ENCODE measurements at regions not wholly inside any gene's neighbourhood (a gene's known extent, or its start where the extent isn't known, plus 50 kb on each side); places are given as distances from the start of the nearest gene placed in this dataset.

GRCh38 chr7:115329006-115329405 lies 407.1 kb downstream of the MDFIC start:
- Histone ChIP-seq H3K9me3 (ENCODE audit: insufficient read depth in 2 of 2, low read depth in 1 of 2, low read length in 1 of 2) (no peaks in the 10 kb centered on the region), H3K23ac (ENCODE audit: insufficient read length) (no peak overlapping the region), H3K4ac (replicated peaks; ENCODE audit: insufficient read length, low read depth, low read length) (no peak overlapping the region), H2BK120ac (replicated peaks; ENCODE audit: low read depth, low read length) (no peak overlapping the region), H2BK15ac (ENCODE audit: low read length) (no peak overlapping the region), H4K20me1 (replicated peaks in 1 of 2; ENCODE audit: control insufficient read depth in 1 of 2, insufficient read depth in 2 of 2, low read length in 2 of 2) (no peaks in the 10 kb centered on the region), H3K4me2 (ENCODE audit: insufficient read depth in 1 of 2, low read depth in 2 of 2, low read length in 2 of 2) (no peak overlapping the region), H3K9ac (replicated peaks in 1 of 4; ENCODE audit: extremely low read depth in 1 of 4, low read depth in 3 of 4, low read length in 3 of 4) (no peak overlapping the region), H3K79me1 (ENCODE audit: low read depth, low read length) (no peaks in the 10 kb centered on the region), H4K5ac (ENCODE audit: insufficient read length, low read depth, low read length) (no peak overlapping the region), H2AFZ (ENCODE audit: low read length) (no peak overlapping the region), H3K56ac (replicated peaks; ENCODE audit: insufficient read length, low read depth, low read length) (no peak overlapping the region), H2BK5ac (ENCODE audit: low read depth, low read length) (no peak overlapping the region), H4K8ac (ENCODE audit: extremely low read depth, insufficient read depth, low read length) (no peak overlapping the region), H2AK5ac (ENCODE audit: low read depth, low read length) (no peak overlapping the region), H3K14ac (ENCODE audit: insufficient read length) (no peak overlapping the region), H3K4me3 (ENCODE audit: extremely low read depth in 1 of 4, insufficient read depth in 2 of 4, low read depth in 3 of 4, low read length in 4 of 4) (no peak overlapping the region), H3K36me3 (ENCODE audit: control insufficient read depth in 2 of 4, insufficient read depth in 4 of 4, low read length in 3 of 4) (no peaks in the 10 kb centered on the region), H3K18ac (ENCODE audit: extremely low read depth, low read length) (no peak overlapping the region), H4K91ac (replicated peaks; ENCODE audit: insufficient read length, low read length) (no peak overlapping the region), H3K27ac (ENCODE audit: low read depth, low read length) (no peak overlapping the region), H3K27me3 (replicated peaks in 1 of 4; ENCODE audit: control insufficient read depth in 3 of 4, extremely low read depth in 1 of 4, insufficient read depth in 3 of 4, low read length in 3 of 4) (no peaks in the 10 kb centered on the region), H2BK20ac (ENCODE audit: low read length) (no peak overlapping the region), H3K79me2 (ENCODE audit: control insufficient read depth in 1 of 2, insufficient read depth in 2 of 2, low read length in 2 of 2) (no peaks in the 10 kb centered on the region), H2BK12ac (ENCODE audit: low read depth, low read length) (no peak overlapping the region), H3K23me2 (ENCODE audit: low read depth, low read length) (no peaks in the 10 kb centered on the region), H3K4me1 (replicated peaks in 1 of 4; ENCODE audit: control insufficient read depth in 3 of 4, insufficient read depth in 4 of 4, low read length in 3 of 4) (no peaks in the 10 kb centered on the region)
- 81% methylated on average over 2 of the region's 2 CpGs; no CpG with 5 or more reads in 1 of the 2 experiments for WGBS, 2 experiments (ENCODE audit: extremely low coverage in 1 of 2, insufficient coverage in 1 of 2, insufficient read length in 1 of 2, insufficient replicate concordance in 2 of 2, low coverage in 1 of 2, low lambda C conversion rate in 2 of 2, missing lambda C conversion rate in 1 of 2)
- ChIA-PET CTCF (ENCODE audit: partially characterized antibody) (no interaction called here), POLR2A (ENCODE audit: partially characterized antibody) (no interaction called here)
- DNase-seq (ENCODE audit: low read depth in 1 of 2, low spot score in 2 of 2), result no peak
- no peak for TF ChIP-seq POU5F1 (IDR thresholded peaks at IDR 0.05; ENCODE audit: low read depth, low read length)
- no peak for FAIRE-seq
